ENCODE measurements at regions not wholly inside any gene's neighbourhood (a gene's known extent, or its start where the extent isn't known, plus 50 kb on each side); places are given as distances from the start of the nearest gene placed in this dataset.

DNA sequence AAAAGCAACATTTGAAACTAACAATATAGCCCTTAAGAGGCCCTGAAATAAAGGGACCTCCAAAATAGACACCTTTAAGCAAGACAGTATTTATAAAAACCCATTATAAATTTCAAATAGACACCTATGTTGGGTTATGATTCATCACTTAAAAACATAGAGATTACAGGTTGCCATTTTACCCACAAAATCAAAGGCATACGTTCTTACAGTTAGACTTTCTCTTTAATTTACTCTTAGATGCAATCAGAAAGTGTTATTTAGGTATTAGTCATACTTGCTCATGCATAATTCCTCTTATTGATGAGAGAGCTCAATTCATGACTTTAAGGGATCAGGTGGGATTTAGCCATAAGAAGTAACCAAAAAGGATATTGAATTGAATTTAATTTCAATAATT, 51.5 kb upstream of the TMEM200A start:
- DNase-seq (ENCODE audit: extremely low read depth, low read depth), result no peak

GRCh38 chr6:130313206-130313605, 52.6 kb upstream of the TMEM200A start:
- DNase-seq (ENCODE audit: extremely low read depth, low read depth), result no peak

DNA sequence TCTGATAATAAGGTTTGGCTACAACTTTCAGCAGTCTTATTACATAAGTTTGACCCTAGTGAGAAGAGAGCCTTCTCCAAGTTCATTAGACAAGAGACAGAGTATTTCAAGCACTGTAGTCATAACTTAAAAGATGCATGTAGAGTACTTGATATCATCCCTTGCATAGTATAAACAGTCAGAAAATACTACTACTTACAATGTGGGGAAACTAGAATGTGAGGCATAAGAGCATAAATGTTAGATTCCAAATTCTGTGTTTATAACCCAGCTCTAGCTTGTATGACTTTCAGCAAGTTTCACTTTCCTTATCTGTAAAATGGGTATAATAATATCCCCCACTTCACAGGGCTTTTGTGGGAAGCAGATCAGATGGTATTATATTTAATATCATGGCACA, 56.8 kb upstream of the TMEM200A start:
- DNase-seq (ENCODE audit: extremely low read depth, low read depth), result no peak

DNA sequence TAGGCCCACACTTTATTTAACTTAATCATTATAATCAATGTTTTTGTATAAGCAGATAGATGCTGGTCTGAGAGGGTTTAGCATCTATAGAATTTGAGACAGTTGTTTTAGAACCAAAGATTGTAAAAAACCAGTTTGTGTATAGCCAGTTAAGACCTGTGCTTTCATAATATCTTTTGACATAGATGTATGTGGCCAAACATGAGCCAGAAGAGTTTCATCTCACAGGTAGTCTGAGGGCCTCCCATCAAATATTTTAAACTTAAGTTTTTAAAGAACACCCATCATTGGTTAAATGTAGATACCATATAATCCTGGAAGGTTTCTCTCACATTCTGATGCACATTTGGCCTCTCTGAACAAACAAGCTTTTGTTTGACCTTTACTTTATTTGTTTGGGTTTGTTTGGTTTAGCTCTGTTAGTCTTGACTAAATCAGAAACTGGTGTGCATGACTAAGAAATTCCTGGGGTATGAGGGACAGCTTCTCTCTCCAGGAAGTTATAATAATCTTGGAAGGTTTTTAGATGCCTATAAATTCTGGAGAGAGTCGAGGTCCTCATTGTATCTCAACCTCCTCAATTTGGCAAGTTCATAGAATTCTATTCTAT, 58.0 kb upstream of the TMEM200A start:
- DNase-seq (ENCODE audit: extremely low read depth, low read depth), result no peak

DNA sequence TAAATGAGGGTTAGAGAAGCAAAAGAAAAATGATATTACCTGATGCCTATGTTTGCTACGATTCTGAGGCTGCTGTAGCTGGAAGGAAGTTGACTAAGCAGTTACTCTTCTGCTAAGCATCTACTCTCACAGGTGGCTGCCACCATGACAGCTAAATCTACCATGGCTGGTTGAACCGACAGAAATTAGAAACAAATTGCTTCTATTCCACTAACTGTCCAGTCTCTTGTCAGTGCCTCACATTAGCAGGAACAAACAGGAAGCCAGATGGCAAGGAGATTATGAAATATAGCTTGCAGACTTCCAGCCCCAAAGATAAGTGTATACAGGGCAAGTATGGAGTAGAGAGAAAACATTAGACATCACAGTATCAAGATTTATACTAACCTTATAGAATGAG, 59.4 kb upstream of the TMEM200A start:
- DNase-seq (ENCODE audit: extremely low read depth, low read depth), result no peak

DNA sequence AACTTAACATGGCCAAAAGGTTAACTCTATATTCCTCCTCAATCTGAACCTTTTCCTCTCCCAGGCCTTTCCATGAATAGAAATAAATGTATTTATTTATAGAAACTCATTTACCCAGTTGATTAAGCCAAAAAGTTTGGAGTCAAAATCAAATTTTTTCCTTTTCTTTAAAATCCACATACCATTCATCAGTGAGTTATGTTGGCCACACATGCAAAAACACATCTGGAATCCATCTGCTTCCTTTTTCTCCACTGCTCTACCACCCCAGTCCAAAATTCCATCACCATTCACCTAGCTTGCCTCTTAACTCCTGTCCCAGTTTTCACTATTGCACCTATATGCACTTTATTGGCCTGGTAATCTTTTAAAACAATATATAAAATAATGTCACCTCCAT, 62.4 kb upstream of the TMEM200A start:
- DNase-seq (ENCODE audit: extremely low read depth, low read depth), result no peak

DNA sequence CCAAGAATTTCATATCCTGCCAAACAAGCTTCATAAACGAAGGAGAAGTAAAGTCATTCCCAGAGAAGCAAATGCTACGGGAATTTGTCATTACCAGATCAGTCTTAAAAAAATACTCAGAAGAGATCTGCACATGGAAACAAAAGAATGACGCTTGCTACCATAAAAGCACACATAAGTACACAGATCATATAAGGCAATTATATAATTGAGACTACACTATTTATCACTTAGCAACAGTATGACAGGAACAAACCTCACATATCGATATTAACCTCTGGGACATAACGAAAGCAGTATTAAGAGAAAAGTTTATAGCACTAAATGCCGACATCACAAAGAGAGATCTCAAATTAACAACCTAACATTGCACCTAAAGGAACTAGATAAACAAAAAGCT, 67.6 kb upstream of the TMEM200A start:
- DNase-seq (ENCODE audit: extremely low read depth, low read depth), result no peak

GRCh38 chr6:130296854-130297253, 69.0 kb upstream of the TMEM200A start:
- no peak for DNase-seq (ENCODE audit: extremely low read depth, low read depth)

DNA sequence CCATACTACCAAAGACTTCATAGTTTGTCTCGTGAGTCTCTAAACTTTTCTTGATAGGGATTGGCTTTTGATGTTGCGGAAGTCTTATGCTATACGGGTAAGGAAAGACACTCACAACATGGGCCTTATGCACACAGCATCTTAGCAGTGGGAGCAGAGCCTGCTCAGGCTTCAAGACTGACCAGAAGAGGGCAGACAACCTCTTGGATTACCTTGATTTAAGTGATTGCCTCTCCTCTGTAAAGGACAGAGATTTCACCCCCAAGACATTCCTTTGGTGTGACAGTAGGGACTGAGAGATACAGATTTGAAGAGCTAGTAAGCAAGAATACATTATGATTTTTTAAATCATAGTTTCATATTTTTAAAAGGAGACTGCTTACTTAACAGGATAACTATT, 71.0 kb upstream of the SAMD3 start:
- peak; percentile 27 for DNase-seq (ENCODE audit: extremely low read depth, low read depth)

- no peak for DNase-seq (ENCODE audit: extremely low read depth, low read depth)
These were observed 65.3 kb upstream of the SAMD3 start for GRCh38 chr6:130288065-130288464.

GRCh38 chr6:130282234-130282995, 59.7 kb upstream of the SAMD3 start:
- no peak for DNase-seq (ENCODE audit: extremely low read depth, low read depth)

DNA sequence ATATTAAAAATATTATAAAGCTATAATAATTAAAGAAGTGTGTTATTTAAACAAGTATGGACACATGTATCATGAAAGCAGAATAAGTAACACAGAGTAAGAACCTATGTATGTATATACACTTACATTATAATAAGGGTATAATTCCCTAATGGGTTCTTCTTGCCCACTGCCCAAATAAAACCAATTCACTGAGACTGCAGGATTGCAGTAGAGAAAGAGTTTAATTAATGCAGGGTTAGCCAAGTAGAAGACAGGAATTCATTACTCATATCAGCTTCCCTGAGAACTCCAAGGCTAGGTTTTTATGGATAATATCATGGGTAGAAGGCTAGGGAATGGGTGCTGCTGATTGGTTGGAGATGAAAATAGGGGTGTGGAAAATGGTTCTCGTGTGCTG, 53.8 kb upstream of the SAMD3 start:
- no peak for DNase-seq (ENCODE audit: extremely low read depth, low read depth)

DNA sequence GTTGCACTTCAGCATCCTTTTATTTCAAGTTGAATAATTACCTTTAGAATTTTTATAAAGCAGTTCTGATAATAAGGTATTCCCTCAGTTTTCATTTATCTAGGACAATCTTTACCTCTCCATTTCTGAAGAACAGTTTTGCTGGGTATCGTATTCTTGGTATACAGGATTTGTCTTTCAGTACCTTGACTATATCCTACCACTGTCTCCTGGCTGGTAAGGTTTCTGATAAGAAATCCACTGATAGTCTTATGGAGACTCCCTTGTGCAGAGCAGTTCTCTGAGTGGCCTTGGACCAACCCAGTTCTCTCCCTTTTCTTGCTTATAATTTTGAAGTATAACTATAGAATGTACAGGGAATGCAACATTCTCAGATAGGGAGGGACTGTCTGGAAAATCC, 51.3 kb upstream of the SAMD3 start:
- no peak for DNase-seq (ENCODE audit: extremely low read depth, low read depth)

Data from NCI-H460 (cell line).